ENCODE measurements at regions not wholly inside any gene's neighbourhood (a gene's known extent, or its start where the extent isn't known, plus 50 kb on each side); places are given as distances from the start of the nearest gene placed in this dataset.

GRCh38 chr6:11639376-11640235, 102.1 kb downstream of the TMEM170B start:
- intact Hi-C loops (cut with micrococcal nuclease) (no loop called here), dilution Hi-C loops (cut with MboI; ENCODE audit: extremely low pct_ligation_motif_present, low sequenced_read_pairs) (no loop called here)
- no TSS peak for BruUV-seq (replicated peaks)
- H3K79me2 ChIP-seq (ENCODE audit: control insufficient read depth, insufficient read depth, low read length) = no peaks in the 10 kb centered on the region
- no peak overlapping the region for H3K27ac ChIP-seq (ENCODE audit: insufficient read depth, low read depth, low read length)
- H3K9me3 ChIP-seq (replicated peaks; ENCODE audit: control insufficient read depth, insufficient read depth, low read length) = no peaks in the 10 kb centered on the region
- H3K9ac ChIP-seq (replicated peaks; ENCODE audit: extremely low read depth, insufficient read depth, low read length) = no peak overlapping the region
- FAIRE-seq = no peak
- CTCF ChIA-PET = interaction anchor here (0.6 to 1.2 kb wide), 4 partner anchors 20 to 64 kb away, joined by 3 read pairs; no protein-coding TSS in a partner anchor
- no peak overlapping the region for H3K4me2 ChIP-seq (ENCODE audit: insufficient read depth, low read length)
- H3K36me3 ChIP-seq (ENCODE audit: control insufficient read depth in 2 of 2, extremely low read depth in 1 of 2, insufficient read depth in 2 of 2, low read length in 2 of 2) = no peaks in the 10 kb centered on the region
- H3K27me3 ChIP-seq (ENCODE audit: control insufficient read depth in 2 of 2, insufficient read depth in 2 of 2, low read length in 2 of 2) = no peaks in the 10 kb centered on the region
- H4K20me1 ChIP-seq (replicated peaks; ENCODE audit: control insufficient read depth, extremely low read depth, insufficient read depth, low read length) = no peaks in the 10 kb centered on the region
- POLR2A ChIA-PET = interaction anchor here (0.7 kb wide), 1 partner anchor 50 kb away, joined by 7 read pairs; no protein-coding TSS in a partner anchor
- no peak for DNase-seq (ENCODE audit: low read depth, low spot score)
- no peaks in the 10 kb centered on the region for H3K9me1 ChIP-seq (replicated peaks; ENCODE audit: control insufficient read depth, extremely low read depth, insufficient read depth, low read length)
- H3K4me3 ChIP-seq (replicated peaks in 1 of 3; ENCODE audit: insufficient read depth in 1 of 3, low read depth in 1 of 3, low read length in 3 of 3) = no peak overlapping the region
- TF ChIP-seq POLR2A (IDR thresholded peaks at IDR 0.05; ENCODE audit: low read depth, low read length) = no peak
- TF ChIP-seq FOS (IDR thresholded peaks at IDR 0.05; ENCODE audit: borderline replicate concordance, insufficient read depth, low read length) = no peak
- TF ChIP-seq EZH2 (IDR thresholded peaks at IDR 0.05; ENCODE audit: borderline replicate concordance, low read depth, low read length, severe bottlenecking) = no peak
- TF ChIP-seq MAX (IDR thresholded peaks at IDR 0.05; ENCODE audit: insufficient read depth, insufficient read length) = no peak
- no peak overlapping the region for H2AFZ ChIP-seq (ENCODE audit: low read depth, low read length)
- H3K4me1 ChIP-seq (ENCODE audit: control insufficient read depth, extremely low read depth, insufficient read depth, low read length) = no peaks in the 10 kb centered on the region

DNA sequence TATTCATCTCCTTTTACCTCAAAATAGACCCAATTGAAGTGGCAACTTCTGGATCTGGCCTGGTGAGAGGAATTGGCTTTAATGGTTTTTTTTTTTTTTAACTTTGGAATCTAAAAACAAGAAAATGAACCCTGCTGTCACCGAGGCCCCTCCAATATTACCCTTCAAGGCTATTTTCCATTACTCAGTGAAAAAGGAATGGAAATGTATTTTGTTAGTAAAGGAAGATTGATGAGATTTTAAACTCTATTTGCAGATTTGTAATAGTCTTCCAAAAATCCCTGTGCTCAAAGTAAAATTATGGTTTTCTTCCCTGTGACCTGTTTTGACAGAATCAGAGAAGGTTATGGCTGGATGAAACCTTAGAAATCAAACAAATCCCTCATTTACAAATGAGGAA, 102.9 kb downstream of the TMEM170B start:
- Histone ChIP-seq H3K9me3 (replicated peaks; ENCODE audit: control insufficient read depth, insufficient read depth, low read length) (no peaks in the 10 kb centered on the region), H3K4me2 (ENCODE audit: insufficient read depth, low read length) (no peak overlapping the region), H3K79me2 (ENCODE audit: control insufficient read depth, insufficient read depth, low read length) (no peaks in the 10 kb centered on the region), H3K9me1 (replicated peaks; ENCODE audit: control insufficient read depth, extremely low read depth, insufficient read depth, low read length) (no peaks in the 10 kb centered on the region), H3K4me1 (ENCODE audit: control insufficient read depth, extremely low read depth, insufficient read depth, low read length) (no peaks in the 10 kb centered on the region), H3K27me3 (ENCODE audit: control insufficient read depth in 2 of 2, insufficient read depth in 2 of 2, low read length in 2 of 2) (no peaks in the 10 kb centered on the region), H3K27ac (ENCODE audit: insufficient read depth, low read depth, low read length) (no peak overlapping the region), H2AFZ (ENCODE audit: low read depth, low read length) (no peak overlapping the region), H3K36me3 (ENCODE audit: control insufficient read depth in 2 of 2, extremely low read depth in 1 of 2, insufficient read depth in 2 of 2, low read length in 2 of 2) (no peaks in the 10 kb centered on the region), H3K9ac (replicated peaks; ENCODE audit: extremely low read depth, insufficient read depth, low read length) (no peak overlapping the region), H4K20me1 (replicated peaks; ENCODE audit: control insufficient read depth, extremely low read depth, insufficient read depth, low read length) (no peaks in the 10 kb centered on the region), H3K4me3 (replicated peaks in 1 of 3; ENCODE audit: insufficient read depth in 1 of 3, low read depth in 1 of 3, low read length in 3 of 3) (no peak overlapping the region)
- BruUV-seq (replicated peaks) = no TSS peak
- ChIA-PET CTCF (interaction anchor here (1.2 kb wide), 1 partner anchor 22 kb away, joined by 3 read pairs; no protein-coding TSS in a partner anchor), POLR2A (no interaction called here)
- dilution Hi-C loops (cut with MboI; ENCODE audit: extremely low pct_ligation_motif_present, low sequenced_read_pairs) = no loop called here
- intact Hi-C loops (cut with micrococcal nuclease) = no loop called here
- no peak for TF ChIP-seq JUN (IDR thresholded peaks at IDR 0.05; ENCODE audit: borderline replicate concordance, insufficient read depth, insufficient read length, low read depth)
- TF ChIP-seq GATA2 (IDR thresholded peaks at IDR 0.05; ENCODE audit: insufficient read depth, insufficient read length, low read depth, low read length) = no peak
- TF ChIP-seq FOS (IDR thresholded peaks at IDR 0.05; ENCODE audit: borderline replicate concordance, insufficient read depth, low read length) = no peak
- TF ChIP-seq CTCF (IDR thresholded peaks at IDR 0.05; ENCODE audit: extremely low read depth in 1 of 2, insufficient read depth in 1 of 2, low read depth in 1 of 2, low read length in 2 of 2) = no peak
- no peak for TF ChIP-seq MAX (IDR thresholded peaks at IDR 0.05; ENCODE audit: insufficient read depth, insufficient read length)
- TF ChIP-seq EZH2 (IDR thresholded peaks at IDR 0.05; ENCODE audit: borderline replicate concordance, low read depth, low read length, severe bottlenecking) = no peak
- no peak for TF ChIP-seq MYC (IDR thresholded peaks at IDR 0.05; ENCODE audit: low read depth, low read length)
- no peak for TF ChIP-seq POLR2AphosphoS5 (IDR thresholded peaks at IDR 0.05; ENCODE audit: insufficient read depth, low read depth, low read length)
- TF ChIP-seq POLR2A (IDR thresholded peaks at IDR 0.05; ENCODE audit: low read depth, low read length) = no peak
- FAIRE-seq (no peak), DNase-seq (ENCODE audit: low read depth, low spot score) (no peak)

Measured in endothelial cell of umbilical vein (primary cell).